Kidney epithelial cell (primary cell): ENCODE measurements at regions not wholly inside any gene's neighbourhood (a gene's known extent, or its start where the extent isn't known, plus 50 kb on each side); places are given as distances from the start of the nearest gene placed in this dataset.

Experiments
- DNase-seq: peaks from one replicate; pipeline ENCODE4 v3.0.0-alpha.2; 2010; ENCODE audit warnings: low read depth
- H3K27me3 ChIP-seq: 2 replicates; pipeline ENCODE4 v1.6.0; 2011; ENCODE audit warnings: low read length; ENCODE audit not compliant: control insufficient read depth, insufficient read depth
- H3K36me3 ChIP-seq: 2 replicates; pipeline ENCODE4 v1.5.1; 2011; ENCODE audit warnings: low read length; ENCODE audit not compliant: control insufficient read depth, insufficient read depth
- H3K4me3 ChIP-seq: 2 replicates; pipeline ENCODE4 v1.5.1; 2011; ENCODE audit warnings: low read depth, mild to moderate bottlenecking, control low read depth, low read length
- CTCF ChIP-seq: IDR thresholded peaks from 2 replicates; pipeline ENCODE4 v1.5.1; 2011; ENCODE audit warnings: mild to moderate bottlenecking, moderate library complexity, low read length, control low read depth, inconsistent platforms; ENCODE audit not compliant: insufficient read depth, poor library complexity, severe bottlenecking

DNA sequence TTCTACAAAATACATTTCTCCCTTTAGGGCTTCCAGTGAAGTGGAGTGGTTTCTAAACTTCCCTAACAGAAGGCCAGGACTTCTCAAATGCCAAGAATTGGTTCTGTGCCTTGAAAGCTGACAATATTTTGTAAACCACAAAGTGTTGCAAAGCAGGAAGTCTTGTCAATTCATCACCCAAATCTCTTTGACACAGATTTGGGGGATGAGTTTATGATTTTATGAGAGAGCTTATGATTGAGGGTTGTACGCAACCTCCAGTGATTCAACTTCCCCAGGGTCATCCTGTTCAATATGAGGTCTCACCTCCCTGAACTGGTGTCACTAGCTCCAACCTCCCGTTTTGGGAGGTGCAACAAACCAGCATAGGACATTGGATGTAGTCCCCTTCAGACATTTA lies 83.7 kb downstream of the PRLHR start:
- no peaks in the 10 kb centered on the region for H3K27me3 ChIP-seq
- no peaks in the 10 kb centered on the region for H3K36me3 ChIP-seq
- H3K4me3 ChIP-seq: no peak overlapping the region
- DNase-seq: no peak
- no peak for TF ChIP-seq CTCF

DNA sequence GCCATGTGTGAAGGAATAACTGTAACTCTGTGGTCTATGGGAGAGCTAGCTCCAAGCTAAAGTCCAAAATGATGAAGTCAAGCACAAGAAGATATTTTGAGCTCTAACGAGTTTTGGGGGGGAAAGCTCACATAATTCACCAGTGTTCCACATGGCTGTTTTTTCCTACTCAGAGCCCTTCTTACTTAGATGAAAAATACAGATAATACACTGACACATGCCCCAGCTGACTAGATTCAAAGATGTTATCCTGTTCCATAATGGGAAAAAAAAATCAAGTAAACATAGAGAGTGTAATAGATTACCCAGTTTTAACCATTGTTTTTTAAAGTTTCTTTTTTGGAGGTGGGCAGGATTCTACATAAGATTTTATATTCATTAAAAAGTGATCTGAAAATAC lies 86.6 kb downstream of the PRLHR start:
- no peaks in the 10 kb centered on the region for H3K27me3 ChIP-seq
- TF ChIP-seq CTCF: no peak
- DNase-seq: no peak
- H3K4me3 ChIP-seq: no peak overlapping the region
- no peaks in the 10 kb centered on the region for H3K36me3 ChIP-seq

DNA sequence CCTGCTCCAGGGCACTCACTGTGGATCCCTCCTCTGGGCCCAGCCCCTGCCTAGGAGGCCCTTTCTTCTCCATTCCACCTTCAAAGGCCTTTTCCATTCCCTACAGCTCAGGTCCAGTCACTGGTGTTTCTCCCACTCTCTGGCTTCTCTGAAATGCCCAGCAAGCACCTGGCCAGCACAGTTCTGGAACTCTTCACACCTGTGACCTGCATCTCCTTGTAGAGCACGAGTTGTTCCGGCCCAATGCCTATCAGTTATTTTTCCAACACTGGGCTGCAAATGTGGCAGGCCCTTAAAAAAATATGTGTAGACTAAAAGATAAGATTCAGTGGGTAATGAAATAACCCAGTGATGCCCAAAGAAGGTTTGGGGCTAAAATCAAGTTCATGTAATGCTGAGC lies 87.1 kb downstream of the PRLHR start:
- DNase-seq: no peak
- Histone ChIP-seq H3K4me3 (no peak overlapping the region), H3K27me3 (no peaks in the 10 kb centered on the region), H3K36me3 (no peaks in the 10 kb centered on the region)
- TF ChIP-seq CTCF: no peak

- TF ChIP-seq CTCF: no peak
- Histone ChIP-seq H3K27me3 (no peaks in the 10 kb centered on the region), H3K36me3 (no peaks in the 10 kb centered on the region), H3K4me3 (no peak overlapping the region)
- no peak for DNase-seq
These were observed 88.5 kb downstream of the PRLHR start for GRCh38 chr10:118506671-118507590.

DNA sequence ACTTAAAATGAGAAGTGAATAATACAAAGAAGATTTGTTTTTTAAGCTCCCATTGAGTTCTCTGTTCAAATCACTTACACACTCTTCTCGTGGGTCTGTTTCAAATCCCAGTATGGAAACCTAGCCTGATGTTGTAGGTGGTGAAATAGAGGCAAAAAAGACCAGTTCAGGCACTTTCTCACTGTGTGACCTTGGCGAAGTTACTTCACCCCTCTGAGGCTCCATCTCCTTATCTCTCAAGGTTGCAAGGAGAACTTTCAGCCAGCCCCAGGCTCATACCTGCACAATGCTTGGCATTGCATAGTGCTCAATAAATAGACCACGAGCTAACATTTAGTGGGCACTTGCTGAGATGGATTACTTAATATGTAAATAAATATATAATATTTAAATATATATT lies 90.1 kb downstream of the PRLHR start:
- Histone ChIP-seq H3K4me3 (no peak overlapping the region), H3K36me3 (no peaks in the 10 kb centered on the region), H3K27me3 (no peaks in the 10 kb centered on the region)
- no peak for TF ChIP-seq CTCF
- DNase-seq: no peak
